ENCODE measurements at regions not wholly inside any gene's neighbourhood (a gene's known extent, or its start where the extent isn't known, plus 50 kb on each side); places are given as distances from the start of the nearest gene placed in this dataset.

- no peak for TF ChIP-seq POLR2A (IDR thresholded peaks at IDR 0.05)
- TF ChIP-seq, protein P1, sequence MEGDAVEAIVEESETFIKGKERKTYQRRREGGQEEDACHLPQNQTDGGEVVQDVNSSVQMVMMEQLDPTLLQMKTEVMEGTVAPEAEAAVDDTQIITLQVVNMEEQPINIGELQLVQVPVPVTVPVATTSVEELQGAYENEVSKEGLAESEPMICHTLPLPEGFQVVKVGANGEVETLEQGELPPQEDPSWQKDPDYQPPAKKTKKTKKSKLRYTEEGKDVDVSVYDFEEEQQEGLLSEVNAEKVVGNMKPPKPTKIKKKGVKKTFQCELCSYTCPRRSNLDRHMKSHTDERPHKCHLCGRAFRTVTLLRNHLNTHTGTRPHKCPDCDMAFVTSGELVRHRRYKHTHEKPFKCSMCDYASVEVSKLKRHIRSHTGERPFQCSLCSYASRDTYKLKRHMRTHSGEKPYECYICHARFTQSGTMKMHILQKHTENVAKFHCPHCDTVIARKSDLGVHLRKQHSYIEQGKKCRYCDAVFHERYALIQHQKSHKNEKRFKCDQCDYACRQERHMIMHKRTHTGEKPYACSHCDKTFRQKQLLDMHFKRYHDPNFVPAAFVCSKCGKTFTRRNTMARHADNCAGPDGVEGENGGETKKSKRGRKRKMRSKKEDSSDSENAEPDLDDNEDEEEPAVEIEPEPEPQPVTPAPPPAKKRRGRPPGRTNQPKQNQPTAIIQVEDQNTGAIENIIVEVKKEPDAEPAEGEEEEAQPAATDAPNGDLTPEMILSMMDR (IDR thresholded peaks at IDR 0.05): no peak
Measured at GRCh38 chr17:72297326-72298115, 176.7 kb downstream of the SOX9 start.

Data from thyroid gland (tissue), 4 donors.